ENCODE measurements at regions not wholly inside any gene's neighbourhood (a gene's known extent, or its start where the extent isn't known, plus 50 kb on each side); places are given as distances from the start of the nearest gene placed in this dataset.

GRCh38 chr21:38958940-38959691, 153.4 kb downstream of the ETS2 start:
- TF ChIP-seq CTCF (IDR thresholded peaks at IDR 0.05 in 8 of 11, conservative IDR thresholded peaks at IDR 0.05 in 3 of 11) (no peak), POLR2A (IDR thresholded peaks at IDR 0.05) (no peak), POLR2AphosphoS5 (IDR thresholded peaks at IDR 0.05) (peak in 1 of 3 donors; percentile 68)
